Vagina (tissue), 2 donors: ENCODE measurements at regions not wholly inside any gene's neighbourhood (a gene's known extent, or its start where the extent isn't known, plus 50 kb on each side); places are given as distances from the start of the nearest gene placed in this dataset.

Experiments used
- POLR2A ChIP-seq, 2 donors: fragments of 450-650 bp; IDR thresholded peaks; one replicate each; pipeline ENCODE4 v1.6.1; 2017; ENCODE audit warnings: antibody characterized with exemption in 2 of 2, mild to moderate bottlenecking in 2 of 2, moderate library complexity in 2 of 2
- POLR2AphosphoS5 ChIP-seq, 2 donors: sonication (generic); formaldehyde crosslinking; IDR thresholded peaks; one replicate each; pipeline ENCODE4 v1.9.0; 2017; ENCODE audit warnings: antibody characterized with exemption in 2 of 2, mild to moderate bottlenecking in 2 of 2, low read depth in 1 of 2; ENCODE audit not compliant: insufficient read depth in 1 of 2
- TF ChIP-seq, protein P1 (sequence below), 3 experiments: fragments of 450-650 bp in 2 of 3; fragments of 200-600 bp in 1 of 3; sonication (generic) in 1 of 3; IDR thresholded peaks; one replicate each; pipeline ENCODE4 v1.5.1; 2017 to 2019; ENCODE audit warnings: antibody characterized with exemption in 3 of 3, mild to moderate bottlenecking in 2 of 3, moderate library complexity in 2 of 3

- TF ChIP-seq, protein P1, sequence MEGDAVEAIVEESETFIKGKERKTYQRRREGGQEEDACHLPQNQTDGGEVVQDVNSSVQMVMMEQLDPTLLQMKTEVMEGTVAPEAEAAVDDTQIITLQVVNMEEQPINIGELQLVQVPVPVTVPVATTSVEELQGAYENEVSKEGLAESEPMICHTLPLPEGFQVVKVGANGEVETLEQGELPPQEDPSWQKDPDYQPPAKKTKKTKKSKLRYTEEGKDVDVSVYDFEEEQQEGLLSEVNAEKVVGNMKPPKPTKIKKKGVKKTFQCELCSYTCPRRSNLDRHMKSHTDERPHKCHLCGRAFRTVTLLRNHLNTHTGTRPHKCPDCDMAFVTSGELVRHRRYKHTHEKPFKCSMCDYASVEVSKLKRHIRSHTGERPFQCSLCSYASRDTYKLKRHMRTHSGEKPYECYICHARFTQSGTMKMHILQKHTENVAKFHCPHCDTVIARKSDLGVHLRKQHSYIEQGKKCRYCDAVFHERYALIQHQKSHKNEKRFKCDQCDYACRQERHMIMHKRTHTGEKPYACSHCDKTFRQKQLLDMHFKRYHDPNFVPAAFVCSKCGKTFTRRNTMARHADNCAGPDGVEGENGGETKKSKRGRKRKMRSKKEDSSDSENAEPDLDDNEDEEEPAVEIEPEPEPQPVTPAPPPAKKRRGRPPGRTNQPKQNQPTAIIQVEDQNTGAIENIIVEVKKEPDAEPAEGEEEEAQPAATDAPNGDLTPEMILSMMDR (IDR thresholded peaks at IDR 0.05): no peak
- TF ChIP-seq POLR2A (IDR thresholded peaks at IDR 0.05): no peak
- no peak for TF ChIP-seq POLR2AphosphoS5 (IDR thresholded peaks at IDR 0.05; ENCODE audit: insufficient read depth in 1 of 2, low read depth in 1 of 2)
These were observed 304.2 kb downstream of the DNAH5 start for GRCh38 chr5:13640270-13640669.
